Stomach (tissue), 8 donors: ENCODE measurements at regions not wholly inside any gene's neighbourhood (a gene's known extent, or its start where the extent isn't known, plus 50 kb on each side); places are given as distances from the start of the nearest gene placed in this dataset.

Experiments
- DNase-seq, 2 donors: peaks; one replicate each; pipeline versions ENCODE4 v3.0.0 to v3.0.0-alpha.2; 2013 to 2019
- H3K27ac ChIP-seq, 5 donors: fragments of 200-600 bp in 4 of 5; sonication (generic) in 4 of 5; one replicate each; pipeline ENCODE4 v1.5.1; 2013 to 2019; ENCODE audit warnings: mild to moderate bottlenecking in 1 of 5, moderate library complexity in 1 of 5
- H3K27me3 ChIP-seq, 3 donors: fragments of 200-600 bp; sonication (generic); one replicate each; pipeline ENCODE4 v1.5.1; 2017 to 2019; ENCODE audit warnings: mixed run types in 1 of 3
- H3K36me3 ChIP-seq, 4 donors: fragments of 200-600 bp; sonication (generic); 1 replicate in 3 of 4; 2 replicates in 1 of 4; pipeline ENCODE4 v1.5.1; 2016 to 2019
- H3K4me1 ChIP-seq, 4 donors: fragments of 200-600 bp; sonication (generic); one replicate each; pipeline ENCODE4 v1.5.1; 2016 to 2019
- H3K4me3 ChIP-seq, 4 donors: fragments of 200-600 bp; sonication (generic) in 3 of 4; one replicate each; pipeline ENCODE4 v1.5.1; 2016 to 2019; ENCODE audit warnings: mild to moderate bottlenecking in 1 of 4
- H3K9me3 ChIP-seq, 4 donors: fragments of 200-600 bp; sonication (generic); one replicate each; pipeline ENCODE4 v1.5.1; 2016 to 2019
- EP300 ChIP-seq: sonication (generic); formaldehyde crosslinking; IDR thresholded peaks from one replicate; pipeline ENCODE4 v1.6.1; 2017; ENCODE audit warnings: antibody characterized with exemption
- POLR2A ChIP-seq, 4 donors: fragments of 450-650 bp; IDR thresholded peaks; one replicate each; pipeline ENCODE4 v1.6.1; 2016; ENCODE audit warnings: antibody characterized with exemption in 4 of 4, control low read depth in 2 of 4, mild to moderate bottlenecking in 1 of 4, moderate library complexity in 1 of 4
- POLR2AphosphoS5 ChIP-seq, 3 donors: sonication (generic); formaldehyde crosslinking; IDR thresholded peaks; one replicate each; pipeline ENCODE4 v1.6.1; 2016; ENCODE audit warnings: antibody characterized with exemption in 3 of 3
- WGBS, 5 donors: extraction: QIAGEN DNeasy Blood & Tissue Kit in 3 of 5; methylation state at CpG; one replicate each; pipeline versions ENCODE4 v1.1.5 to v1.1.7; 2013 to 2018; 5-methylcytosine and 5-hydroxymethylcytosine counted together
- intact Hi-C: fragments of 100-400 bp; cut with DNase I; formaldehyde crosslinking; loops from one replicate; pipeline ENCODE4 v1.15.1; 2023; ENCODE audit warnings: low total_unique reads
- TF ChIP-seq, protein P1 (sequence below), 7 experiments: fragments of 450-650 bp in 4 of 7; fragments of 200-600 bp in 3 of 7; sonication (generic) in 3 of 7; IDR thresholded peaks; one replicate each; pipeline ENCODE4 v1.5.1; 2016 to 2019; ENCODE audit warnings: antibody characterized with exemption in 7 of 7, control low read depth in 2 of 7, mild to moderate bottlenecking in 1 of 7
- donor health status: healthy with polysubstance abuse.
- donor health status: Bipolar disorder and iron deficiency.
- donor health status: healthy.

DNA sequence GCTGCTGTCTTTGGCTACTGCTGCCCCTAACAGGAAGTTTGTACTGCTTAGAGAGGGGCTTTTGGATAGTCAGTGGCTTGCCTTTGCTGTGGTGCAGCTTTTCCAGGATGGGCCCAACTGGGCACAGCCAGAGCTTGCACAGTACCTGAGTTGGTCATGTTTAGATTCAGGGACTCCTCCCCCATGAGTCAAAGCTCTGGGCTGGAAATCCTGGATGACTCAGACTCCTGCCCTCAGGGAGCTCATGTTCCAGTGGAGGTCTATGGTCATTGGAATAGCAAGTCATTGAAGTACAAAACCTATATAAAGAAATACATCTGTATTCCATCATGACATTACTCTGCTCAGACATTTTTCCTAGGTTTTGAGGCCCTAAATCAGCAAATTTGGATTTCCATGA is 66.7 kb upstream of the PJA1 start:
- Histone ChIP-seq H3K36me3 (no peaks in the 10 kb centered on the region), H3K9me3 (peaks cover 0 to 6% (median 2%) of the 10 kb centered on the region in 4 donors), H3K27me3 (no peaks in the 10 kb centered on the region), H3K4me1 (no peaks in the 10 kb centered on the region), H3K27ac (no peak overlapping the region), H3K4me3 (no peak overlapping the region)
- TF ChIP-seq POLR2A (IDR thresholded peaks at IDR 0.05) (no peak), EP300 (no peak), POLR2AphosphoS5 (IDR thresholded peaks at IDR 0.05) (no peak)
- TF ChIP-seq, protein P1, sequence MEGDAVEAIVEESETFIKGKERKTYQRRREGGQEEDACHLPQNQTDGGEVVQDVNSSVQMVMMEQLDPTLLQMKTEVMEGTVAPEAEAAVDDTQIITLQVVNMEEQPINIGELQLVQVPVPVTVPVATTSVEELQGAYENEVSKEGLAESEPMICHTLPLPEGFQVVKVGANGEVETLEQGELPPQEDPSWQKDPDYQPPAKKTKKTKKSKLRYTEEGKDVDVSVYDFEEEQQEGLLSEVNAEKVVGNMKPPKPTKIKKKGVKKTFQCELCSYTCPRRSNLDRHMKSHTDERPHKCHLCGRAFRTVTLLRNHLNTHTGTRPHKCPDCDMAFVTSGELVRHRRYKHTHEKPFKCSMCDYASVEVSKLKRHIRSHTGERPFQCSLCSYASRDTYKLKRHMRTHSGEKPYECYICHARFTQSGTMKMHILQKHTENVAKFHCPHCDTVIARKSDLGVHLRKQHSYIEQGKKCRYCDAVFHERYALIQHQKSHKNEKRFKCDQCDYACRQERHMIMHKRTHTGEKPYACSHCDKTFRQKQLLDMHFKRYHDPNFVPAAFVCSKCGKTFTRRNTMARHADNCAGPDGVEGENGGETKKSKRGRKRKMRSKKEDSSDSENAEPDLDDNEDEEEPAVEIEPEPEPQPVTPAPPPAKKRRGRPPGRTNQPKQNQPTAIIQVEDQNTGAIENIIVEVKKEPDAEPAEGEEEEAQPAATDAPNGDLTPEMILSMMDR (IDR thresholded peaks at IDR 0.05), result no peak
- DNase-seq, result no peak
- intact Hi-C loops, result no loop called here

DNA sequence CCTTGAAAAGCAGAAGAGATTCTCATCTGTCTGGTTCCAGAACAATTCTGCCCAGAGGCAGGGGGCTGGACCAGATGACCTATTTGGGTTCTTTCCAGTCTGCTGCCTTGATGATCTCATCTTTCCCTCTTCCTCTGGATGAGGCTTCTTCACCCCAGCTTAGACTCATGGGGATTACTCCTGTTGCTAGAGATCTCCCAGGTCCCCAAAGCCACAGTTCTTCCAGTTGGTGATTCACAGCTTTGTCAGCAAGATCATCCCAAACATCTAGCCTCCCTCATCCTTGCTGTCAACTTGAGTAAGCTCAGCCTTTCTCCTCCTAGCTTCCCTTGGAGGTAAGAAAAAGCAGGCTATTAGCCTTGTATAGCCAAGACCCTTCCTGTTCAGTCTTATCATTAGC is 64.2 kb upstream of the PJA1 start:
- Histone ChIP-seq H3K4me3 (no peak overlapping the region), H3K36me3 (no peaks in the 10 kb centered on the region), H3K27ac (no peak overlapping the region), H3K4me1 (no peaks in the 10 kb centered on the region), H3K27me3 (no peaks in the 10 kb centered on the region), H3K9me3 (no peaks in the 10 kb centered on the region)
- intact Hi-C loops, result loop anchor here (10.0 kb wide), 2 partner anchors 165 to 405 kb away; partner anchors contain the start of gene EFNB1
- TF ChIP-seq, protein P1 (IDR thresholded peaks at IDR 0.05), result no peak
- no peak for TF ChIP-seq POLR2AphosphoS5 (IDR thresholded peaks at IDR 0.05)
- TF ChIP-seq POLR2A (IDR thresholded peaks at IDR 0.05), result no peak
- TF ChIP-seq EP300, result no peak
- no peak for DNase-seq

DNA sequence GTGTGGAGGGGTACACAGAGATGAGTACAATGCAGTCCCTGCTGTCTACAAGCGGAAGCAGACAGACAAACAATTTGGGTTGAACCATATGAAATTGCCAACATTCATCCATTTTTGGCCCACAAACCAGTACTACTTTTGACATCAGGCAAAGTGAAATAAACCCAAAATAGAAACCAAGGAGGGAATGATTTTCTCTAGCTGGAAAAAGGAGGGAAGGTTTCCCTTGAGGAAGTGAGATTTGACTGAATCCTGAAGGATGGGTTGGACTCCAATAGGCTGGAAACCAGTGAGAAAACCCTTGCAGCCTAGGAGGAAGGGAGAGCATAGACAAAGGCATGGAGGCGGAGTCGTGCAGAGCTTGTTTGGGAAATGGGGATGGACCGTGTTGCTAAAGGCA is 63.5 kb upstream of the PJA1 start:
- Histone ChIP-seq H3K4me1 (no peaks in the 10 kb centered on the region), H3K4me3 (no peak overlapping the region), H3K27me3 (peaks cover 0 to 2% (median 0%) of the 10 kb centered on the region in 3 donors), H3K27ac (no peak overlapping the region), H3K36me3 (no peaks in the 10 kb centered on the region), H3K9me3 (no peaks in the 10 kb centered on the region)
- DNase-seq, result no peak
- 71 to 91% (median 74%) methylated on average over 2 to 4 of the region's 4 CpGs for WGBS, 5 donors
- TF ChIP-seq POLR2AphosphoS5 (IDR thresholded peaks at IDR 0.05) (no peak), POLR2A (IDR thresholded peaks at IDR 0.05) (no peak), EP300 (no peak)
- TF ChIP-seq, protein P1 (IDR thresholded peaks at IDR 0.05), result no peak
- intact Hi-C loops, result loop anchor here (10.0 kb wide), 2 partner anchors 164 to 404 kb away; partner anchors contain the start of gene EFNB1

DNA sequence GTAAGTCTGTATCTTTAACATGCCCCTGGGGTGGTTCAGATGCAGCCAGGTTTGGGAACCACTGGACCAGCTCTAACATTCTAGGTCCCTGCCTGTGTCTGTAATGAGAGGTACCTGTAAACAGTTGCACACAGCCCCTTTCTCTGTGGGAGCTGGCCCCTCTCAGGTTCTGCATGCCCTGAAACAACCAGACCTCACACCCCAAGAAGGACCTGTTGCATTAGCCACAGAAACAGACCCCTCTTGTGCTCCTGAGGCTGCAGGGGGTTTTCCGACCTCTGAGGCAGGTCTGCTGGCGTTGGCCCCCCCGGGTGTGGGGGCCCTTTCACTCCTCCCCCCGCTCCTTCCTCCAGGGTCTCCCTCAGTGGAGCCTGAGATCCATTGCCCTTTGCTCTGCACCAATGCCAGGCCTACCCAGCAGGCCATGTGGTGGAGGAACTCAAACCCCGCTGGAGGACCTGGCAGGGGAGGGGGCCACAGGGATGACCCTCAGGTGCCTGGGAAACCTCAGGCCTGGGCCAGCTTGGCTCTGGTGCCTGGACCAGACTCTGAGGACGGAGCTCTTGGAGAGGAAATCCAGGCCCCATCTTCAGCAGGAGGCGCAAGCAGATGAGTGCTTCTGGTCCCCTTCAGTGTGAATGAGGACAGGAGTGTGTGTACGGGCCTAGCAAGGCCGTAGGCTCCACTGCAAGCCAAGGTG is 61.4 kb upstream of the PJA1 start:
- H3K9me3 ChIP-seq, result no peaks in the 10 kb centered on the region
- H3K27ac ChIP-seq, result no peak overlapping the region
- no peak for DNase-seq
- H3K36me3 ChIP-seq, result no peaks in the 10 kb centered on the region
- peaks cover 0 to 8% (median 0%) of the 10 kb centered on the region in 4 donors for H3K4me1 ChIP-seq
- H3K27me3 ChIP-seq, result peaks cover 0 to 22% (median 0%) of the 10 kb centered on the region in 3 donors
- TF ChIP-seq, protein P1 (IDR thresholded peaks at IDR 0.05), result no peak
- TF ChIP-seq POLR2AphosphoS5 (IDR thresholded peaks at IDR 0.05), result no peak
- TF ChIP-seq EP300, result no peak
- TF ChIP-seq POLR2A (IDR thresholded peaks at IDR 0.05), result no peak
- intact Hi-C loops, result loop anchor here (10.0 kb wide), 2 partner anchors 162 to 402 kb away; partner anchors contain the start of gene EFNB1
- no peak overlapping the region for H3K4me3 ChIP-seq
- 64 to 92% (median 71%) methylated on average over 2 to 9 of the region's 9 CpGs for WGBS, 5 donors
